ENCODE measurements at regions not wholly inside any gene's neighbourhood (a gene's known extent, or its start where the extent isn't known, plus 50 kb on each side); places are given as distances from the start of the nearest gene placed in this dataset.
A peak's percentile ranks its signal among the peaks of the same experiment; 100 is the strongest.

GRCh38 chr9:29043072-29043471 is 1469.8 kb upstream of the C9orf72 start:
- FAIRE-seq = no peak

GRCh38 chr9:29044959-29045358 is 1471.7 kb upstream of the C9orf72 start:
- Histone ChIP-seq H3K4me1 (ENCODE audit: control insufficient read depth, extremely low read depth, insufficient read depth, low read length) (no peaks in the 10 kb centered on the region), H3K9me3 (ENCODE audit: control insufficient read depth, low read depth, low read length) (no peaks in the 10 kb centered on the region), H3K9ac (ENCODE audit: control insufficient read depth, extremely low read depth, insufficient read depth, low read length) (no peak overlapping the region), H2AFZ (ENCODE audit: control insufficient read depth, low read length) (no peak overlapping the region), H3K4me2 (ENCODE audit: control insufficient read depth, extremely low read depth, insufficient read depth, low read depth, low read length) (no peak overlapping the region), H4K20me1 (ENCODE audit: control insufficient read depth, extremely low read depth, insufficient read depth, low read length) (no peaks in the 10 kb centered on the region), H3K36me3 (ENCODE audit: control insufficient read depth in 2 of 2, extremely low read depth in 1 of 2, insufficient read depth in 2 of 2, low read length in 2 of 2) (no peaks in the 10 kb centered on the region), H3K4me3 (ENCODE audit: control insufficient read depth in 2 of 3, extremely low read depth in 1 of 3, insufficient read depth in 2 of 3, low read depth in 1 of 3, low read length in 3 of 3) (no peak overlapping the region), H3K27me3 (ENCODE audit: control insufficient read depth, extremely low read depth, insufficient read depth, low read length) (no peaks in the 10 kb centered on the region), H3K9me1 (ENCODE audit: control insufficient read depth, extremely low read depth, insufficient read depth, low read length) (no peaks in the 10 kb centered on the region), H3K79me2 (ENCODE audit: control insufficient read depth, insufficient read depth, low read length) (no peaks in the 10 kb centered on the region), H3K27ac (ENCODE audit: control insufficient read depth, insufficient read depth, low read length) (no peak overlapping the region)
- FAIRE-seq = peak; percentile 77
- peak; percentile 55 for DNase-seq (ENCODE audit: low read depth, low spot score)
- dilution Hi-C loops (cut with MboI; ENCODE audit: extremely low pct_ligation_motif_present, low sequenced_read_pairs) = no loop called here
- TF ChIP-seq EZH2 (IDR thresholded peaks at IDR 0.05; ENCODE audit: low read length) = no peak
- no peak for TF ChIP-seq CTCF (optimal IDR thresholded peaks at IDR 0.05 in 1 of 3, IDR thresholded peaks at IDR 0.05 in 1 of 3, conservative IDR thresholded peaks at IDR 0.05 in 1 of 3; ENCODE audit: extremely low read depth in 1 of 3, insufficient read depth in 2 of 3, low read length in 3 of 3)

More at GRCh38 chr9:29043072-29043471, 1469.8 kb upstream of the C9orf72 start:
- Histone ChIP-seq H4K20me1 (ENCODE audit: control insufficient read depth, extremely low read depth, insufficient read depth, low read length) (no peaks in the 10 kb centered on the region), H3K9me3 (ENCODE audit: control insufficient read depth, low read depth, low read length) (no peaks in the 10 kb centered on the region), H3K4me3 (ENCODE audit: control insufficient read depth in 2 of 3, extremely low read depth in 1 of 3, insufficient read depth in 2 of 3, low read depth in 1 of 3, low read length in 3 of 3) (no peak overlapping the region), H3K9me1 (ENCODE audit: control insufficient read depth, extremely low read depth, insufficient read depth, low read length) (no peaks in the 10 kb centered on the region), H3K36me3 (ENCODE audit: control insufficient read depth in 2 of 2, extremely low read depth in 1 of 2, insufficient read depth in 2 of 2, low read length in 2 of 2) (no peaks in the 10 kb centered on the region), H3K27ac (ENCODE audit: control insufficient read depth, insufficient read depth, low read length) (no peak overlapping the region), H3K27me3 (ENCODE audit: control insufficient read depth, extremely low read depth, insufficient read depth, low read length) (no peaks in the 10 kb centered on the region), H3K9ac (ENCODE audit: control insufficient read depth, extremely low read depth, insufficient read depth, low read length) (no peak overlapping the region), H3K79me2 (ENCODE audit: control insufficient read depth, insufficient read depth, low read length) (no peaks in the 10 kb centered on the region), H3K4me1 (ENCODE audit: control insufficient read depth, extremely low read depth, insufficient read depth, low read length) (peaks cover 10% of the 10 kb centered on the region), H2AFZ (ENCODE audit: control insufficient read depth, low read length) (no peak overlapping the region), H3K4me2 (ENCODE audit: control insufficient read depth, extremely low read depth, insufficient read depth, low read depth, low read length) (no peak overlapping the region)
- no peak for DNase-seq (ENCODE audit: low read depth, low spot score)
- no peak for TF ChIP-seq EZH2 (IDR thresholded peaks at IDR 0.05; ENCODE audit: low read length)
- TF ChIP-seq CTCF (optimal IDR thresholded peaks at IDR 0.05 in 1 of 3, IDR thresholded peaks at IDR 0.05 in 1 of 3, conservative IDR thresholded peaks at IDR 0.05 in 1 of 3; ENCODE audit: extremely low read depth in 1 of 3, insufficient read depth in 2 of 3, low read length in 3 of 3) = no peak
- dilution Hi-C loops (cut with MboI; ENCODE audit: extremely low pct_ligation_motif_present, low sequenced_read_pairs) = no loop called here

Measured in keratinocyte (primary cell).